ENCODE measurements at regions not wholly inside any gene's neighbourhood (a gene's known extent, or its start where the extent isn't known, plus 50 kb on each side); places are given as distances from the start of the nearest gene placed in this dataset.

- TF ChIP-seq ZNF318 (IDR thresholded peaks at IDR 0.05; ENCODE audit: borderline replicate concordance in 1 of 2, low read depth in 1 of 2) = no peak
- TF ChIP-seq SREBF1 (IDR thresholded peaks at IDR 0.05; ENCODE audit: borderline replicate concordance, low read depth, low read length) = no peak
Measured at GRCh38 chrX:143940119-143940518, 56.2 kb downstream of the UBE2NL start (continued).

- Histone ChIP-seq H3K27ac (ENCODE audit: extremely low read depth, low read depth, low read length) (no peak overlapping the region), H3K4me3 (no peak overlapping the region), H3K9ac (ENCODE audit: insufficient read depth in 1 of 2, low read depth in 2 of 2, low read length in 2 of 2) (no peak overlapping the region), H3K4me1 (replicated peaks in 1 of 2; ENCODE audit: control insufficient read depth in 2 of 2, insufficient read depth in 2 of 2, low read length in 2 of 2) (no peaks in the 10 kb centered on the region), H2AFZ (ENCODE audit: low read depth, low read length) (no peak overlapping the region), H4K20me1 (replicated peaks; ENCODE audit: control insufficient read depth, insufficient read depth, low read length) (no peaks in the 10 kb centered on the region), H3K9me1 (ENCODE audit: control insufficient read depth, insufficient read depth, low read length) (no peaks in the 10 kb centered on the region), H3K27me3 (ENCODE audit: control insufficient read depth in 2 of 2, insufficient read depth in 2 of 2, low read length in 2 of 2) (no peaks in the 10 kb centered on the region), H3K36me3 (ENCODE audit: control insufficient read depth, insufficient read depth, low read length) (no peaks in the 10 kb centered on the region), H3K9me3 (replicated peaks; ENCODE audit: control insufficient read depth, insufficient read depth, low read depth, low read length) (no peaks in the 10 kb centered on the region), H3K79me2 (ENCODE audit: control insufficient read depth, insufficient read depth, low read length) (no peaks in the 10 kb centered on the region), H3K4me2 (ENCODE audit: insufficient read depth, low read length) (no peak overlapping the region)
- FAIRE-seq = no peak
- CTCF ChIA-PET (ENCODE audit: low intra/inter-chr PET ratio) = no interaction called here
- no TSS peak for BruUV-seq (replicated peaks)
- no peak for ATAC-seq
- 0% methylated on average over 2 of the region's 2 CpGs for WGBS (ENCODE audit: insufficient coverage, low coverage, missing lambda C conversion rate)
- no peak for DNase-seq (ENCODE audit: extremely low read depth in 1 of 4, low spot score in 3 of 4)
- intact Hi-C loops (cut with micrococcal nuclease) (no loop called here), in situ Hi-C loops (cut with MboI) (no loop called here)
- POLR2A ChIA-PET = no interaction called here
- TF ChIP-seq BRCA1 (IDR thresholded peaks at IDR 0.05) (no peak), BRCA1 (CRISPR knock-in tag; IDR thresholded peaks at IDR 0.05) (no peak), ZNF76 (CRISPR knock-in tag; IDR thresholded peaks at IDR 0.05; ENCODE audit: borderline replicate concordance) (no peak), UBTF (IDR thresholded peaks at IDR 0.05; ENCODE audit: borderline replicate concordance in 1 of 2, low read depth in 2 of 2, low read length in 2 of 2) (no peak), ZNF282 (CRISPR knock-in tag; IDR thresholded peaks at IDR 0.05) (no peak), GATAD2A (IDR thresholded peaks at IDR 0.05) (no peak), ZNF143 (CRISPR knock-in tag; IDR thresholded peaks at IDR 0.05) (no peak), ZNF280B (CRISPR knock-in tag; IDR thresholded peaks at IDR 0.05) (no peak)
Measured at GRCh38 chrX:143945171-143945570, 61.3 kb downstream of the UBE2NL start.
